Activated CD4-positive, alpha-beta T cell treated with anti-CD3 and anti-CD28 coated beads for 48 hours (primary cell): ENCODE measurements at regions not wholly inside any gene's neighbourhood (a gene's known extent, or its start where the extent isn't known, plus 50 kb on each side); places are given as distances from the start of the nearest gene placed in this dataset.

Source experiments
- DNase-seq: peaks from one replicate; pipeline ENCODE4 v3.0.0-alpha.2; 2020

GRCh38 chr3:177642804-177643125 lies 445.5 kb upstream of the TBL1XR1 start:
- DNase-seq, result no peak

- DNase-seq, result peak; percentile 34
These were observed 449.5 kb upstream of the TBL1XR1 start for GRCh38 chr3:177646749-177647148.

- no peak for DNase-seq
These were observed 450.1 kb upstream of the TBL1XR1 start for GRCh38 chr3:177647341-177647740.

- no peak for DNase-seq
These were observed 450.6 kb upstream of the TBL1XR1 start for GRCh38 chr3:177647876-177648275.

- no peak for DNase-seq
These were observed 455.4 kb upstream of the TBL1XR1 start for GRCh38 chr3:177652556-177653291.

- no peak for DNase-seq
These were observed 460.0 kb upstream of the TBL1XR1 start for GRCh38 chr3:177657243-177657642.

- DNase-seq, result no peak
These were observed 461.1 kb upstream of the TBL1XR1 start for GRCh38 chr3:177658354-177658753.

- peak; percentile 26 for DNase-seq
These were observed 467.3 kb upstream of the TBL1XR1 start for GRCh38 chr3:177664380-177665103.

- no peak for DNase-seq
These were observed 468.0 kb upstream of the TBL1XR1 start for GRCh38 chr3:177665122-177665808.

GRCh38 chr3:177672252-177672911 lies 475.1 kb upstream of the TBL1XR1 start:
- DNase-seq, result no peak

GRCh38 chr3:177673112-177673914 lies 476.0 kb upstream of the TBL1XR1 start:
- DNase-seq, result no peak

GRCh38 chr3:177674186-177674585 lies 476.9 kb upstream of the TBL1XR1 start:
- no peak for DNase-seq

- no peak for DNase-seq
These were observed 478.9 kb upstream of the TBL1XR1 start for GRCh38 chr3:177676148-177676547.

GRCh38 chr3:177676947-177677587 lies 479.8 kb upstream of the TBL1XR1 start:
- DNase-seq, result no peak

GRCh38 chr3:177679568-177680471 lies 482.5 kb upstream of the TBL1XR1 start:
- peak; percentile 42 for DNase-seq

- DNase-seq, result no peak
These were observed 483.2 kb upstream of the TBL1XR1 start for GRCh38 chr3:177680472-177680821.

GRCh38 chr3:177681156-177681555 lies 483.9 kb upstream of the TBL1XR1 start:
- no peak for DNase-seq

- no peak for DNase-seq
These were observed 484.6 kb upstream of the TBL1XR1 start for GRCh38 chr3:177681852-177682251.

GRCh38 chr3:177683586-177683985 lies 486.3 kb upstream of the TBL1XR1 start:
- no peak for DNase-seq

GRCh38 chr3:177686671-177687070 lies 489.4 kb upstream of the TBL1XR1 start:
- no peak for DNase-seq

- DNase-seq, result no peak
These were observed 490.0 kb upstream of the TBL1XR1 start for GRCh38 chr3:177687291-177687690.
